Trophoblast cell (in vitro differentiated cells and primary cell): ENCODE measurements at regions not wholly inside any gene's neighbourhood (a gene's known extent, or its start where the extent isn't known, plus 50 kb on each side); places are given as distances from the start of the nearest gene placed in this dataset.

Experiments used
- DNase-seq, 2 donors: peaks; one replicate each; pipeline ENCODE4 v3.0.0-alpha.2; 2016
- H2AFZ ChIP-seq: 2 replicates; pipeline ENCODE4 v1.6.1; 2013; ENCODE audit warnings: low read length, moderate library complexity, mild to moderate bottlenecking; ENCODE audit not compliant: insufficient read depth, poor library complexity
- H2AK5ac ChIP-seq: 2 replicates; pipeline ENCODE4 v1.6.1; 2013; ENCODE audit warnings: mild to moderate bottlenecking, low read length
- H2BK120ac ChIP-seq: 2 replicates; pipeline ENCODE4 v1.6.1; 2013; ENCODE audit warnings: low read length, mild to moderate bottlenecking, moderate library complexity; ENCODE audit not compliant: insufficient read depth, poor library complexity
- H2BK12ac ChIP-seq: 2 replicates; pipeline ENCODE4 v1.6.1; 2013; ENCODE audit warnings: mild to moderate bottlenecking, low read length, moderate library complexity
- H2BK5ac ChIP-seq: 2 replicates; pipeline ENCODE4 v1.6.1; 2013; ENCODE audit warnings: low read length, low read depth, moderate library complexity, mild to moderate bottlenecking; ENCODE audit not compliant: poor library complexity
- H3K14ac ChIP-seq: 2 replicates; pipeline ENCODE4 v1.6.1; 2013; ENCODE audit warnings: mild to moderate bottlenecking, low read length
- H3K18ac ChIP-seq: 2 replicates; pipeline ENCODE4 v1.6.1; 2013; ENCODE audit warnings: mild to moderate bottlenecking, low read length
- H3K23ac ChIP-seq: 2 replicates; pipeline ENCODE4 v1.6.1; 2013; ENCODE audit warnings: low read length
- H3K27ac ChIP-seq: 2 replicates; pipeline ENCODE4 v1.5.1; 2013; ENCODE audit warnings: low read depth, mild to moderate bottlenecking, inconsistent platforms, low read length, moderate library complexity
- H3K27me3 ChIP-seq: 2 replicates; pipeline ENCODE4 v1.6.1; 2013; ENCODE audit warnings: inconsistent platforms, mild to moderate bottlenecking, low read length, moderate library complexity; ENCODE audit not compliant: insufficient read depth
- H3K36me3 ChIP-seq, 2 experiments: 1 replicate in 1 of 2; 2 replicates in 1 of 2; pipeline ENCODE4 v1.6.1; 2013; ENCODE audit warnings: low read length in 2 of 2, mild to moderate bottlenecking in 2 of 2, moderate library complexity in 1 of 2; ENCODE audit not compliant: insufficient read depth in 2 of 2, control insufficient read depth in 1 of 2
- H3K4ac ChIP-seq: 2 replicates; pipeline ENCODE4 v1.6.1; 2013; ENCODE audit warnings: low read depth, mild to moderate bottlenecking, low read length, moderate library complexity
- H3K4me1 ChIP-seq, 2 experiments: 1 replicate in 1 of 2; 2 replicates in 1 of 2; pipeline ENCODE4 v1.6.1; 2013; ENCODE audit warnings: low read length in 2 of 2, mild to moderate bottlenecking in 2 of 2, moderate library complexity in 1 of 2; ENCODE audit not compliant: insufficient read depth in 2 of 2, control insufficient read depth in 1 of 2
- H3K4me2 ChIP-seq: 2 replicates; pipeline ENCODE4 v1.6.1; 2013; ENCODE audit warnings: inconsistent platforms, mild to moderate bottlenecking, low read length, moderate library complexity
- H3K4me3 ChIP-seq: 2 replicates; pipeline ENCODE4 v1.5.1; 2013; ENCODE audit warnings: mild to moderate bottlenecking, low read depth, low read length, inconsistent platforms
- H3K79me1 ChIP-seq: one replicate; pipeline ENCODE4 v1.6.1; 2013; ENCODE audit warnings: low read length
- H3K79me2 ChIP-seq: 2 replicates; pipeline ENCODE4 v1.6.1; 2013; ENCODE audit warnings: low read length, mild to moderate bottlenecking; ENCODE audit not compliant: control insufficient read depth, insufficient read depth, poor library complexity
- H3K9ac ChIP-seq: 2 replicates; pipeline ENCODE4 v1.6.1; 2013; ENCODE audit warnings: mild to moderate bottlenecking, low read length
- H3K9me3 ChIP-seq: 2 replicates; pipeline ENCODE4 v1.6.1; 2013; ENCODE audit warnings: low read depth, mild to moderate bottlenecking, control low read depth, inconsistent platforms, low read length; ENCODE audit not compliant: insufficient read depth
- H4K12ac ChIP-seq: 2 replicates; pipeline ENCODE4 v1.6.1; 2013; ENCODE audit warnings: low read depth, mild to moderate bottlenecking, low read length, moderate library complexity
- H4K8ac ChIP-seq: 2 replicates; pipeline ENCODE4 v1.6.1; 2013; ENCODE audit warnings: low read depth, mild to moderate bottlenecking, low read length, moderate library complexity
- H4K91ac ChIP-seq: one replicate; pipeline ENCODE4 v1.6.1; 2013; ENCODE audit warnings: low read depth, mild to moderate bottlenecking, low read length, moderate library complexity
- WGBS: extraction: QIAGEN DNeasy Blood & Tissue Kit; methylation state at CpG from one replicate; pipeline ENCODE4 v1.1.7; 2013; ENCODE audit warnings: missing lambda C conversion rate; ENCODE audit not compliant: insufficient read length, insufficient coverage; ENCODE audit errors: extremely low coverage; 5-methylcytosine and 5-hydroxymethylcytosine counted together

DNA sequence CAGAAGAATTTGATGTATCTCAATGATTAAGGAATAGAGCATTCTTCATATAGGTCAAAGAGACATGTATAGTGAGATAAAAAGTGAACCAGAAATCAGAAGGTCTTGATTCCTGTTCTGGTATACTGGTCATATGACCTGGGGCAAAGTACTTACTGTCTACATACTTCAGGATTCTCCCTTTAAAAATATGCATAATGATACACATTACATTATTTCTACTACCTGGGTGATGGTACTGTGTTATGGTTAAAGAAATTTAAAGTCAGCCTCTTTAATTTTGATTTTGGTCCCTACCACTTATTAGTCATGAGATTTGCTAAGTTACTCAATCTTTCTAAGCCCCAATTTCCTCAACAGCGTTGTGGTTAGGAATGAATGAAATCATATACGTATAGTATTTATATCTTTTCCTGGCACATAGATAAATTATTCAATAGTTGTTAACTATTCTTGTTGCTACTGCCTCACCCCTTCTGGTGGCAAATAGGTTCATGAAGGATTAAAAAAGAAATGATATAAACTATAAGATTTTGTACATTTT is 984.1 kb downstream of the TLE4 start:
- Histone ChIP-seq H2AFZ (no peak overlapping the region), H2BK5ac (no peak overlapping the region), H3K4me3 (no peak overlapping the region), H3K27me3 (no peaks in the 10 kb centered on the region), H3K79me1 (no peaks in the 10 kb centered on the region), H3K36me3 (no peaks in the 10 kb centered on the region), H4K12ac (no peak overlapping the region), H3K4ac (no peak overlapping the region), H2AK5ac (no peak overlapping the region), H4K8ac (no peak overlapping the region), H3K27ac (no peak overlapping the region), H3K18ac (no peak overlapping the region), H3K9ac (no peak overlapping the region), H3K79me2 (no peaks in the 10 kb centered on the region), H3K4me1 (no peaks in the 10 kb centered on the region), H2BK120ac (no peak overlapping the region), H2BK12ac (no peak overlapping the region), H3K4me2 (no peak overlapping the region), H3K14ac (no peak overlapping the region), H3K23ac (no peak overlapping the region), H3K9me3 (no peaks in the 10 kb centered on the region), H4K91ac (no peak overlapping the region)
- DNase-seq = peak in 1 of 2 donors; percentile 37
- WGBS = no CpG with 5 or more reads among the region's 2 CpGs

DNA sequence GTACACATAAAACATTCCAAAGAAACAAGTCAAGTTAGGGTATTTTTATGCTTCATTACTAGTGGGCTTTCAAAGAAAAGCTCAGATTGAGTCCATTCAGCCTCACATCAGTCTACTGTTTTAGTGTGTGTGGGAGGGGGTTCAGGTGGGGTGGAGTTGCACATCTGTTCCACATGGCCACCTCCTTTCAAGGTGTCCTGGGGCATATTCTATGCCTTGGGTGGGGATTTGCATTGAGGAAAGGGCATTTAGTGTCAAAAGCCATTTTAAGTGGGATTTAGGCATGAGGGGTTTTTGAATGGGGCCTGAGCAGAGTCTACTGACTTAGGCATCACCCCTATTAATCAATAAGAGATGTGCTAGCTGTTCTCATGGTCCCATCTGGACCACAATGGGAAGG is 983.1 kb downstream of the TLE4 start:
- Histone ChIP-seq H3K4me3 (no peak overlapping the region), H3K27ac (no peak overlapping the region), H3K4ac (no peak overlapping the region), H3K4me1 (no peaks in the 10 kb centered on the region), H3K4me2 (no peak overlapping the region), H3K9ac (no peak overlapping the region), H4K91ac (no peak overlapping the region), H4K8ac (no peak overlapping the region), H3K23ac (no peak overlapping the region), H2BK120ac (no peak overlapping the region), H2AK5ac (no peak overlapping the region), H3K9me3 (no peaks in the 10 kb centered on the region), H2BK5ac (no peak overlapping the region), H3K27me3 (no peaks in the 10 kb centered on the region), H3K14ac (no peak overlapping the region), H3K18ac (no peak overlapping the region), H3K79me1 (no peaks in the 10 kb centered on the region), H2AFZ (no peak overlapping the region), H2BK12ac (no peak overlapping the region), H3K79me2 (no peaks in the 10 kb centered on the region), H4K12ac (no peak overlapping the region), H3K36me3 (no peaks in the 10 kb centered on the region)
- DNase-seq = no peak

DNA sequence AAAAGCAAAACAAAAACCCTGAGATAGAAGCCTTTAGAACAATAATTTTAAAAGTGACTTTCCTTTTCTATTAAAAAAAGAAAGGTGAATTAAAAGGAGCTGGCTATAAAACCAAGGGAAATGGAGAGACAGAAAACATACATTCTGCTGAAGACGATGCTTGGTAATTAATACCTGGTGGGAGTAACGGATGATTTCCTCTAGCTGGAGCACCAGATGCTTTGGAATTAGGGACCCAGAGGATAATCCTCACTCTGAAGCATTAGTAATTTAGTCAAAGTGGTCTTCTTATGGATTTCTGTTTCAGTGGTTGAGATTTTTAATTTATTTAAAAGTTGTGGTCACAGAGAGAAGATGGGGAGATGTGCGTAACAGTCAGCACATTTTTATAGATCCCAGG is 982.5 kb downstream of the TLE4 start:
- Histone ChIP-seq H3K9me3 (no peaks in the 10 kb centered on the region), H3K14ac (no peak overlapping the region), H3K23ac (no peak overlapping the region), H2BK120ac (no peak overlapping the region), H2AFZ (no peak overlapping the region), H2AK5ac (no peak overlapping the region), H3K9ac (no peak overlapping the region), H3K79me2 (no peaks in the 10 kb centered on the region), H2BK12ac (no peak overlapping the region), H3K79me1 (no peaks in the 10 kb centered on the region), H3K18ac (no peak overlapping the region), H2BK5ac (no peak overlapping the region), H3K36me3 (no peaks in the 10 kb centered on the region), H3K4me1 (no peaks in the 10 kb centered on the region), H4K12ac (no peak overlapping the region), H4K8ac (no peak overlapping the region), H3K27ac (no peak overlapping the region), H3K4me3 (no peak overlapping the region), H3K27me3 (no peaks in the 10 kb centered on the region), H4K91ac (no peak overlapping the region), H3K4ac (no peak overlapping the region), H3K4me2 (no peak overlapping the region)
- WGBS = no CpG with 5 or more reads among the region's 3 CpGs
- DNase-seq = no peak

DNA sequence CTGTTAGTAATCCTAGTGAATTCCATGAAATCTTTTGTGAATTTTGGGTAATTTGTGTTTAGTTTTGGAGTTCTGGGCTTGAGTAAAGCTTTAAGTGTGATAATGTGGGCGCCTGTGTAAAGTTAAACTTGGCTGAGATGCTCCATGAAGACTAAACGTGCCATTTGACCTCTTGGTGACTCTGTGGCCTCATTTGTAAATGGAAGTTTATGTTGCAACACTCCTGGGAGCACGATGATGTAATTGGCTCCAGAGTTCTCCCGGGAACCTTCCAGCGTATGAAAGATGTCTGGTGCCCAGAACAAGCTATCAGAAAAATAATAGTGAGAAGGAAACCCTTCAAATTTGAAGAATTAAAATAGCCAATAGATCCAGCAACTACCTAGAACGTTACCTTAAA is 981.2 kb downstream of the TLE4 start:
- Histone ChIP-seq H2AK5ac (no peak overlapping the region), H3K79me2 (no peaks in the 10 kb centered on the region), H2BK120ac (no peak overlapping the region), H3K18ac (no peak overlapping the region), H3K9me3 (no peaks in the 10 kb centered on the region), H3K4ac (no peak overlapping the region), H3K36me3 (no peaks in the 10 kb centered on the region), H2BK12ac (no peak overlapping the region), H3K4me1 (no peaks in the 10 kb centered on the region), H4K91ac (no peak overlapping the region), H2AFZ (no peak overlapping the region), H3K27ac (no peak overlapping the region), H4K8ac (no peak overlapping the region), H3K27me3 (no peaks in the 10 kb centered on the region), H2BK5ac (no peak overlapping the region), H4K12ac (no peak overlapping the region), H3K23ac (no peak overlapping the region), H3K79me1 (no peaks in the 10 kb centered on the region), H3K4me2 (no peak overlapping the region), H3K14ac (no peak overlapping the region), H3K4me3 (no peak overlapping the region), H3K9ac (no peak overlapping the region)
- no CpG with 5 or more reads among the region's 6 CpGs for WGBS
- peak in 1 of 2 donors; percentile 23 for DNase-seq
